B cell (primary cell): ENCODE measurements at regions not wholly inside any gene's neighbourhood (a gene's known extent, or its start where the extent isn't known, plus 50 kb on each side); places are given as distances from the start of the nearest gene placed in this dataset.

Source experiments
- ATAC-seq: fragments of 200-7000 bp; cut with Tn5 transposase; one replicate; pipeline ENCODE4 v1.10.0; 2021; ENCODE audit warnings: low read depth, mild to moderate bottlenecking, moderate number of reproducible peaks, moderate library complexity
- CTCF ChIA-PET: fragments of 350-600 bp; sonication (Branson Sonifier 250); formaldehyde crosslinking; loops from one replicate; lab custom pipeline; 2021; ENCODE audit warnings: antibody characterized with exemption, inconsistent platforms; lab: Charles Lee
- POLR2A ChIA-PET: fragments of 350-600 bp; sonication (Branson Sonifier 250); formaldehyde crosslinking; loops from one replicate; lab custom pipeline; 2021; ENCODE audit warnings: antibody characterized with exemption; lab: Charles Lee
- DNase-seq: peaks from one replicate; pipeline ENCODE4 v3.0.0; 2013
- H2AFZ ChIP-seq: 2 replicates; pipeline ENCODE4 v1.6.1; 2012; ENCODE audit warnings: mild to moderate bottlenecking, low read depth, low read length; ENCODE audit not compliant: insufficient read depth, poor library complexity, severe bottlenecking
- H3K27ac ChIP-seq, 2 donors: 1 replicate in 1 of 2; 2 replicates in 1 of 2; pipeline ENCODE4 v1.5.1; 2012 to 2013; ENCODE audit warnings: low read length in 2 of 2, mild to moderate bottlenecking in 2 of 2, moderate library complexity in 1 of 2
- H3K27me3 ChIP-seq, 4 experiments: fragments of 200-600 bp in 1 of 4; sonication (generic) in 1 of 4; replicated peaks in 1 of 4; 1 replicate in 2 of 4; 2 replicates in 2 of 4; pipeline versions ENCODE4 v1.6.1 to v1.7.0; 2013 to 2016; ENCODE audit warnings: low read length in 3 of 4, mild to moderate bottlenecking in 2 of 4, mixed read lengths in 1 of 4, moderate library complexity in 1 of 4; ENCODE audit not compliant: insufficient read depth in 4 of 4, control insufficient read depth in 3 of 4; ENCODE audit errors: control extremely low read depth in 1 of 4
- H3K36me3 ChIP-seq, 2 experiments: replicated peaks in 1 of 2; 1 replicate in 1 of 2; 2 replicates in 1 of 2; pipeline versions ENCODE4 v1.6.1 to v1.7.1; 2013; ENCODE audit warnings: low read length in 1 of 2; ENCODE audit not compliant: insufficient read depth in 2 of 2, control insufficient read depth in 1 of 2; ENCODE audit errors: control extremely low read depth in 1 of 2, extremely low read depth in 1 of 2
- H3K4me1 ChIP-seq, 2 donors: fragments of 200-600 bp in 1 of 2; sonication (generic) in 1 of 2; 1 replicate in 1 of 2; 2 replicates in 1 of 2; pipeline versions ENCODE4 v1.5.1 to v1.6.1; 2013 to 2017; ENCODE audit warnings: low read length in 2 of 2; ENCODE audit not compliant: control insufficient read depth in 2 of 2, insufficient read depth in 2 of 2
- H3K4me2 ChIP-seq: replicated peaks from 2 replicates; pipeline ENCODE3; 2012; ENCODE audit warnings: mild to moderate bottlenecking, low read depth, low read length; ENCODE audit not compliant: poor library complexity, severe bottlenecking
- H3K4me3 ChIP-seq, 5 experiments: fragments of 200-600 bp in 1 of 5; sonication (generic) in 1 of 5; 1 replicate in 3 of 5; 2 replicates in 2 of 5; pipeline versions ENCODE4 v1.5.1 to v1.7.0; 2011 to 2016; ENCODE audit warnings: low read length in 4 of 5, mild to moderate bottlenecking in 4 of 5, low read depth in 2 of 5, control low read depth in 1 of 5, moderate library complexity in 1 of 5; ENCODE audit not compliant: insufficient read depth in 1 of 5; ENCODE audit errors: control extremely low read depth in 1 of 5, extremely low read depth in 1 of 5
- H3K79me2 ChIP-seq: fragments of 200-600 bp; sonication (generic); one replicate; pipeline ENCODE4 v1.6.0; 2016; ENCODE audit warnings: low read length; ENCODE audit not compliant: control insufficient read depth, insufficient read depth
- H3K9ac ChIP-seq: fragments of 200-600 bp; sonication (generic); 2 replicates; pipeline ENCODE4 v1.6.1; 2017; ENCODE audit warnings: mild to moderate bottlenecking, low read length, moderate library complexity
- H3K9me3 ChIP-seq, 3 donors: one replicate each; pipeline versions ENCODE4 v1.6.1 to v1.7.1; 2013; ENCODE audit warnings: low read length in 2 of 3; ENCODE audit not compliant: control insufficient read depth in 2 of 3, insufficient read depth in 1 of 3; ENCODE audit errors: control extremely low read depth in 1 of 3
- H4K20me1 ChIP-seq: 2 replicates; pipeline ENCODE4 v1.6.0; 2012; ENCODE audit warnings: mild to moderate bottlenecking, low read length; ENCODE audit not compliant: insufficient read depth, control insufficient read depth, poor library complexity, severe bottlenecking
- H3K27ac Mint-ChIP-seq: one replicate; pipeline ENCODE4 v1.8.0; 2021; ENCODE audit warnings: mixed read lengths
- H3K27me3 Mint-ChIP-seq: one replicate; pipeline ENCODE4 v1.8.0; 2021; ENCODE audit warnings: mixed read lengths
- H3K4me1 Mint-ChIP-seq: one replicate; pipeline ENCODE4 v1.8.0; 2021; ENCODE audit warnings: mixed read lengths
- H3K4me3 Mint-ChIP-seq: one replicate; pipeline ENCODE4 v1.8.0; 2021; ENCODE audit warnings: mixed read lengths
- H3K9me3 Mint-ChIP-seq: one replicate; pipeline ENCODE4 v1.8.0; 2022; ENCODE audit warnings: mixed read lengths; ENCODE audit not compliant: insufficient read depth
- EZH2 ChIP-seq: IDR thresholded peaks from 2 replicates; pipeline ENCODE4 v1.6.1; 2012; ENCODE audit warnings: borderline replicate concordance, low read depth, mild to moderate bottlenecking, moderate library complexity, low read length; ENCODE audit not compliant: insufficient read depth, poor library complexity, severe bottlenecking
- WGBS: methylation state at CpG from one replicate; pipeline ENCODE4 v1.1.5; 2013; ENCODE audit warnings: missing lambda C conversion rate; ENCODE audit not compliant: insufficient coverage; 5-methylcytosine and 5-hydroxymethylcytosine counted together
- intact Hi-C: fragments of 100-400 bp; cut with micrococcal nuclease; formaldehyde crosslinking; loops from one replicate; pipeline ENCODE4 v1.10.0; 2022
- TF ChIP-seq, protein P1 (sequence below): fragments of 200-600 bp; IDR thresholded peaks from one replicate; pipeline ENCODE4 v1.8.0; 2022; ENCODE audit warnings: antibody characterized with exemption, mild to moderate bottlenecking

DNA sequence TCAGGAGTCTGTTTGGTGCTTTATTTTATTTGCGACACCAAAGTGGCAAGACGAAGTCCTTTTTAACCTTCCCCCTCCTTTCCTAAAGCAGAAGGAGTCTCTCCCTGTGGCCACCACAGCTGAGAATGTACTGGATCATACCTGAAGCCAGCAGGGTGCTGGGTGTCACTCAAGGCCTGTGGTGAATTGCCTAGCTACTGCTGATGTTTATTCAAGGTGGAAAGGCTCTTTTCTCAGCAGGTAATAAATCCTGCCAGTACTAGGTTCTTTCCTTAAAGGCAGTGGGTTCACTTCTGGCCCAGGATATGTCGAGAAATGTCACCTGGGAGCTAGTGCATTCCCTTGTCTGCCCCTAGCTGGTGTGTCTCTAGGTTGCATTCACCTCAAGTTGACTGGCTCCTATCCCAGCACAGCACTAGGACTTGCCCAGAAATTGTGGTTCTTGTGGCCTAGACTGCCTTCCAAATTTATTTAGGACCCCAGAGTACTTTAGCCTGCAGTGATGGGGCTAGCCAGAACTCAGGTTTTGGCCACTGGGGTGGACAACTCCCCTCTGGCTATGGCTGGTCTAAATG, 60.8 kb upstream of the FAM3C start:
- Mint-ChIP-seq H3K4me3 (no peak overlapping the region), H3K9me3 (no peaks in the 10 kb centered on the region), H3K27ac (no peak overlapping the region), H3K4me1 (peaks cover 3% of the 10 kb centered on the region), H3K27me3 (peaks cover 9% of the 10 kb centered on the region)
- Histone ChIP-seq H3K27me3 (no peaks in the 10 kb centered on the region), H3K4me2 (no peak overlapping the region), H3K36me3 (no peaks in the 10 kb centered on the region), H3K4me3 (no peak overlapping the region), H3K9me3 (no peaks in the 10 kb centered on the region), H4K20me1 (no peaks in the 10 kb centered on the region), H3K79me2 (no peaks in the 10 kb centered on the region), H2AFZ (no peak overlapping the region), H3K9ac (no peak overlapping the region), H3K27ac (no peak overlapping the region), H3K4me1 (peaks cover under 1 to 2% of the 10 kb centered on the region in 2 donors)
- no peak for ATAC-seq
- intact Hi-C loops = no loop called here
- POLR2A ChIA-PET = no interaction called here
- CTCF ChIA-PET = interaction anchor here (1.5 to 1.7 kb wide), 2 partner anchors 60 to 90 kb away, joined by 3 to 5 read pairs; partner anchors contain the start of gene FAM3C
- 90% methylated on average over 1 of the region's 3 CpGs for WGBS
- TF ChIP-seq EZH2 = no peak
- no peak for DNase-seq

DNA sequence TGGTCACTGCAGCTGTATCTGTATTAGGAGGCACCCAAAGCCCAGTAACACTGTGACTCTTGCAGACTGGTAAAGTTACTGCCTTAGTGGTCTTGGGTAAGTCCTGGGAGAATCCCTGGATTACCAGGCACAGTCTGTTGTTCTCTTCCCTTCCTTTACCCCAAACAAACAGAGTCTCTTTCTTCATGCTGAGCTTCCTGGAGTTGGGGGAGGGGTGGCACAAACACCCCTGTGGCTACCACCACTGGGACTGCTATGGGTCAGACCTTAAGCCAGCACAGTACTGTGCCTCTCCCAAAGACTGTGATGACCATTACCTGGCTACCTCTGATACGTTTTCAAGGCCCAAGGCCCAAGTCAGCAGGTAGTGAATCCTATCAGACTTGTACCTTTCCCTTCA, 59.9 kb upstream of the FAM3C start:
- H3K79me2 ChIP-seq = no peaks in the 10 kb centered on the region
- H3K4me1 ChIP-seq = peaks cover 6 to 10% of the 10 kb centered on the region in 2 donors
- no peak overlapping the region for H3K4me3 Mint-ChIP-seq
- H3K9ac ChIP-seq = no peak overlapping the region
- H3K4me3 ChIP-seq = no peak overlapping the region
- H3K4me2 ChIP-seq = no peak overlapping the region
- no peaks in the 10 kb centered on the region for H3K27me3 ChIP-seq
- no peaks in the 10 kb centered on the region for H3K9me3 ChIP-seq
- no peak for DNase-seq
- H4K20me1 ChIP-seq = no peaks in the 10 kb centered on the region
- WGBS = 91% methylated on average over 1 of the region's 1 CpG
- ChIA-PET POLR2A (no interaction called here), CTCF (interaction anchor here (0.8 to 1.7 kb wide), 3 partner anchors 9 to 89 kb away, joined by 3 to 5 read pairs (median 3); partner anchors contain the start of gene FAM3C)
- TF ChIP-seq, protein P1, sequence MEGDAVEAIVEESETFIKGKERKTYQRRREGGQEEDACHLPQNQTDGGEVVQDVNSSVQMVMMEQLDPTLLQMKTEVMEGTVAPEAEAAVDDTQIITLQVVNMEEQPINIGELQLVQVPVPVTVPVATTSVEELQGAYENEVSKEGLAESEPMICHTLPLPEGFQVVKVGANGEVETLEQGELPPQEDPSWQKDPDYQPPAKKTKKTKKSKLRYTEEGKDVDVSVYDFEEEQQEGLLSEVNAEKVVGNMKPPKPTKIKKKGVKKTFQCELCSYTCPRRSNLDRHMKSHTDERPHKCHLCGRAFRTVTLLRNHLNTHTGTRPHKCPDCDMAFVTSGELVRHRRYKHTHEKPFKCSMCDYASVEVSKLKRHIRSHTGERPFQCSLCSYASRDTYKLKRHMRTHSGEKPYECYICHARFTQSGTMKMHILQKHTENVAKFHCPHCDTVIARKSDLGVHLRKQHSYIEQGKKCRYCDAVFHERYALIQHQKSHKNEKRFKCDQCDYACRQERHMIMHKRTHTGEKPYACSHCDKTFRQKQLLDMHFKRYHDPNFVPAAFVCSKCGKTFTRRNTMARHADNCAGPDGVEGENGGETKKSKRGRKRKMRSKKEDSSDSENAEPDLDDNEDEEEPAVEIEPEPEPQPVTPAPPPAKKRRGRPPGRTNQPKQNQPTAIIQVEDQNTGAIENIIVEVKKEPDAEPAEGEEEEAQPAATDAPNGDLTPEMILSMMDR = no peak
- TF ChIP-seq EZH2 = no peak
- ATAC-seq = no peak
- H3K36me3 ChIP-seq = no peaks in the 10 kb centered on the region
- no peaks in the 10 kb centered on the region for H3K9me3 Mint-ChIP-seq
- H2AFZ ChIP-seq = no peak overlapping the region
- H3K27me3 Mint-ChIP-seq = peaks cover 5% of the 10 kb centered on the region
- intact Hi-C loops = no loop called here
- H3K4me1 Mint-ChIP-seq = peaks cover 10% of the 10 kb centered on the region
- no peak overlapping the region for H3K27ac ChIP-seq
- no peak overlapping the region for H3K27ac Mint-ChIP-seq
